SK-N-SH (cell line): ENCODE measurements at regions not wholly inside any gene's neighbourhood (a gene's known extent, or its start where the extent isn't known, plus 50 kb on each side); places are given as distances from the start of the nearest gene placed in this dataset.

Experiments
- CTCF ChIA-PET: fragments of 300-600, 350-600 bp; formaldehyde crosslinking; extraction: SDS; loops from one replicate; lab custom pipeline; 2021; lab: Yijun Ruan, JAX
- POLR2A ChIA-PET: fragments of 350-600 bp; sonication (Branson Sonifier 250); formaldehyde crosslinking; extraction: SDS; loops from one replicate; lab custom pipeline; 2020; ENCODE audit warnings: antibody characterized with exemption, inconsistent platforms; lab: Yijun Ruan, JAX
- DNase-seq: peaks from one replicate; pipeline ENCODE4 v3.0.0; 2012
- H2AFZ ChIP-seq: fragments of 200-600 bp; sonication (generic); 2 replicates; pipeline ENCODE4 v1.8.1; 2016; ENCODE audit warnings: antibody characterized with exemption, mild to moderate bottlenecking, low read depth
- H3F3A ChIP-seq: fragments of 200-600 bp; sonication (generic); replicated peaks from 2 replicates; pipeline ENCODE3; 2016; ENCODE audit warnings: antibody characterized with exemption, mild to moderate bottlenecking; ENCODE audit not compliant: insufficient read depth
- H3K27ac ChIP-seq, 2 experiments: fragments of 200-500 bp in 1 of 2; fragments of 200-600 bp in 1 of 2; sonication (Bioruptor generic) in 1 of 2; sonication (generic), shearing (Covaris generic) in 1 of 2; 2 replicates each; pipeline versions ENCODE4 v1.5.1 to v1.6.1; 2014 to 2016; ENCODE audit warnings: low read depth in 2 of 2, inconsistent platforms in 1 of 2, low read length in 1 of 2, mild to moderate bottlenecking in 1 of 2, mixed read lengths in 1 of 2
- H3K27me3 ChIP-seq: fragments of 200-600 bp; sonication (generic), shearing (Covaris generic); 2 replicates; pipeline ENCODE4 v1.6.1; 2016; ENCODE audit warnings: mixed run types; ENCODE audit not compliant: insufficient read depth
- H3K36me3 ChIP-seq, 2 experiments: fragments of 200-500 bp in 1 of 2; fragments of 200-600 bp in 1 of 2; sonication (Bioruptor generic) in 1 of 2; sonication (generic) in 1 of 2; replicated peaks in 1 of 2; 2 replicates each; pipeline versions ENCODE3 to v1.5.1; 2014 to 2016; ENCODE audit warnings: low read length in 1 of 2, mild to moderate bottlenecking in 1 of 2; ENCODE audit not compliant: insufficient read depth in 2 of 2, control insufficient read depth in 1 of 2
- H3K4me1 ChIP-seq, 2 experiments: fragments of 200-500 bp in 1 of 2; fragments of 200-600 bp in 1 of 2; sonication (Bioruptor generic) in 1 of 2; sonication (generic), shearing (Covaris generic) in 1 of 2; 2 replicates each; pipeline versions ENCODE4 v1.5.1 to v1.6.1; 2014 to 2016; ENCODE audit warnings: low read depth in 1 of 2, low read length in 1 of 2, mixed run types in 1 of 2; ENCODE audit not compliant: insufficient read depth in 2 of 2, control insufficient read depth in 1 of 2
- H3K4me2 ChIP-seq: fragments of 200-600 bp; sonication (generic), shearing (Covaris generic); 2 replicates; pipeline ENCODE4 v1.6.1; 2017; ENCODE audit warnings: mixed run types
- H3K4me3 ChIP-seq, 2 experiments: fragments of 200-500 bp in 1 of 2; fragments of 200-600 bp in 1 of 2; sonication (Bioruptor generic) in 1 of 2; sonication (generic), shearing (Covaris generic) in 1 of 2; 2 replicates each; pipeline versions ENCODE4 v1.5.1 to v1.8.1; 2014 to 2016; ENCODE audit warnings: low read depth in 2 of 2, inconsistent platforms in 1 of 2, low read length in 1 of 2, mild to moderate bottlenecking in 1 of 2, mixed read lengths in 1 of 2, moderate library complexity in 1 of 2
- H3K79me2 ChIP-seq: fragments of 200-600 bp; sonication (generic); 2 replicates; pipeline ENCODE4 v1.8.1; 2017; ENCODE audit warnings: mild to moderate bottlenecking; ENCODE audit not compliant: insufficient read depth
- H3K9ac ChIP-seq: fragments of 200-600 bp; sonication (generic); 2 replicates; pipeline ENCODE4 v1.6.1; 2017; ENCODE audit warnings: mixed run types
- H3K9me2 ChIP-seq: fragments of 200-600 bp; sonication (generic); 2 replicates; pipeline ENCODE4 v1.6.1; 2017; ENCODE audit warnings: mixed run types
- H3K9me3 ChIP-seq: fragments of 200-600 bp; sonication (generic); 2 replicates; pipeline ENCODE4 v1.6.1; 2017; ENCODE audit warnings: mixed run types, mild to moderate bottlenecking, moderate library complexity
- H4K20me1 ChIP-seq: fragments of 200-600 bp; sonication (generic); 2 replicates; pipeline ENCODE4 v1.6.1; 2017; ENCODE audit warnings: mild to moderate bottlenecking, mixed run types; ENCODE audit not compliant: insufficient read depth
- ELF1 ChIP-seq: IDR thresholded peaks from 2 replicates; pipeline ENCODE4 v1.4.0; 2012
- EZH2phosphoT487 ChIP-seq: fragments of 200-600 bp; sonication (generic); IDR thresholded peaks from 2 replicates; pipeline ENCODE4 v1.6.1; 2017; ENCODE audit warnings: low read depth, mixed run types, mild to moderate bottlenecking, antibody characterized with exemption, moderate library complexity, borderline replicate concordance
- REST ChIP-seq: IDR thresholded peaks from 2 replicates; pipeline ENCODE4 v1.6.1; 2012; ENCODE audit warnings: mild to moderate bottlenecking, low read depth, low read length, moderate library complexity
- SIN3A ChIP-seq: IDR thresholded peaks from 2 replicates; pipeline ENCODE4 v1.6.1; 2012; ENCODE audit warnings: low read depth, mild to moderate bottlenecking, low read length, moderate library complexity, borderline replicate concordance
- SMC3 ChIP-seq: IDR thresholded peaks from 2 replicates; pipeline ENCODE4 v1.6.1; 2012; ENCODE audit warnings: low read depth, low read length, improper control_type of control experiment
- TAF1 ChIP-seq: IDR thresholded peaks from 2 replicates; pipeline ENCODE4 v1.6.1; 2012; ENCODE audit warnings: low read depth, mild to moderate bottlenecking, low read length, moderate library complexity, borderline replicate concordance
- USF1 ChIP-seq: IDR thresholded peaks from 2 replicates; pipeline ENCODE4 v1.4.0; 2012; ENCODE audit warnings: low read depth, borderline replicate concordance
- USF2 ChIP-seq: fragments of 150-350 bp; IDR thresholded peaks from 2 replicates; pipeline ENCODE4 v1.6.1; 2017; ENCODE audit warnings: antibody characterized with exemption, low read length, low read depth, borderline replicate concordance
- WGBS: methylation state at CpG from one replicate; pipeline ENCODE4 v1.1.6; 2017; ENCODE audit warnings: low lambda C conversion rate; 5-methylcytosine and 5-hydroxymethylcytosine counted together

- TF ChIP-seq SIN3A: no peak
- no peak for TF ChIP-seq ELF1
- ChIA-PET CTCF (interaction anchor here (0.5 kb wide), 1 partner anchor 111 kb away, joined by 3 read pairs; no protein-coding TSS in a partner anchor), POLR2A (no interaction called here)
- Histone ChIP-seq H3K79me2 (no peaks in the 10 kb centered on the region), H3K9ac (no peak overlapping the region), H3K36me3 (no peaks in the 10 kb centered on the region), H3K27me3 (no peaks in the 10 kb centered on the region), H3F3A (no peaks in the 10 kb centered on the region), H3K4me2 (no peak overlapping the region), H2AFZ (no peak overlapping the region), H4K20me1 (no peaks in the 10 kb centered on the region), H3K9me3 (no peaks in the 10 kb centered on the region), H3K27ac (no peak overlapping the region), H3K4me3 (0 out of 4 replicates have a peak overlapping the region, but pooled peaks of 1 of the 2 experiments have one; percentile 2), H3K4me1 (no peaks in the 10 kb centered on the region), H3K9me2 (no peaks in the 10 kb centered on the region)
- WGBS: 5% methylated on average over 2 of the region's 2 CpGs
- no peak for DNase-seq
These were observed 813.4 kb downstream of the ANKRD7 start for GRCh38 chr7:119037941-119038340.

GRCh38 chr7:119046068-119046467 is 821.6 kb downstream of the ANKRD7 start:
- H3K9ac ChIP-seq: no peak overlapping the region
- no peak overlapping the region for H3K27ac ChIP-seq
- H2AFZ ChIP-seq: no peak overlapping the region
- DNase-seq: no peak
- CTCF ChIA-PET: interaction anchor here (0.8 to 1.5 kb wide), 3 partner anchors 9 to 72 kb away, joined by 3 read pairs; no protein-coding TSS in a partner anchor
- no peaks in the 10 kb centered on the region for H3K4me1 ChIP-seq
- no peaks in the 10 kb centered on the region for H3K27me3 ChIP-seq
- no peaks in the 10 kb centered on the region for H3K79me2 ChIP-seq
- no peak overlapping the region for H3K4me3 ChIP-seq
- no peaks in the 10 kb centered on the region for H3K9me3 ChIP-seq
- H3F3A ChIP-seq: no peaks in the 10 kb centered on the region
- no peak overlapping the region for H3K4me2 ChIP-seq
- no peaks in the 10 kb centered on the region for H3K9me2 ChIP-seq
- TF ChIP-seq USF2: no peak
- H4K20me1 ChIP-seq: no peaks in the 10 kb centered on the region
- no peaks in the 10 kb centered on the region for H3K36me3 ChIP-seq
- POLR2A ChIA-PET: no interaction called here
- WGBS: 70% methylated on average over 1 of the region's 1 CpG

- Histone ChIP-seq H3K36me3 (no peaks in the 10 kb centered on the region), H3K79me2 (no peaks in the 10 kb centered on the region), H4K20me1 (no peaks in the 10 kb centered on the region), H3K9me2 (no peaks in the 10 kb centered on the region), H3K4me2 (no peak overlapping the region), H3K4me3 (no peak overlapping the region), H2AFZ (no peak overlapping the region), H3F3A (no peaks in the 10 kb centered on the region), H3K27ac (no peak overlapping the region), H3K4me1 (no peaks in the 10 kb centered on the region), H3K9ac (no peak overlapping the region), H3K27me3 (no peaks in the 10 kb centered on the region), H3K9me3 (no peaks in the 10 kb centered on the region)
- TF ChIP-seq TAF1 (no peak), SMC3 (no peak), EZH2phosphoT487 (no peak), USF1 (no peak), REST (no peak)
- no peak for DNase-seq
- ChIA-PET CTCF (interaction anchor here (0.7 kb wide), 1 partner anchor 43 kb away, joined by 4 read pairs; no protein-coding TSS in a partner anchor), POLR2A (no interaction called here)
- WGBS: 23% methylated on average over 4 of the region's 4 CpGs
These were observed 841.5 kb downstream of the ANKRD7 start for GRCh38 chr7:119065966-119066365.
